ENCODE measurements at regions not wholly inside any gene's neighbourhood (a gene's known extent, or its start where the extent isn't known, plus 50 kb on each side); places are given as distances from the start of the nearest gene placed in this dataset.

GRCh38 chr20:22679197-22679596 lies 94.8 kb upstream of the FOXA2 start:
- Histone ChIP-seq H3K36me3 (ENCODE audit: control insufficient read depth in 1 of 2, insufficient read depth in 2 of 2, low read length in 1 of 2) (no peaks in the 10 kb centered on the region), H3K4me1 (ENCODE audit: control insufficient read depth in 1 of 2, insufficient read depth in 2 of 2, low read length in 2 of 2) (no peaks in the 10 kb centered on the region), H3K27ac (ENCODE audit: low read depth in 1 of 2, low read length in 2 of 2) (no peak overlapping the region), H3K27me3 (ENCODE audit: control insufficient read depth in 1 of 2, insufficient read depth in 2 of 2, low read length in 1 of 2) (peaks cover 0 to 6% of the 10 kb centered on the region in 2 donors), H3K4me3 (ENCODE audit: low read length in 2 of 2) (no peak overlapping the region), H3K9me3 (ENCODE audit: control insufficient read depth, low read length) (peaks cover 4% of the 10 kb centered on the region)
- WGBS, 2 donors = 42 to 58% methylated on average over 4 of the region's 4 CpGs
- ATAC-seq (ENCODE audit: low FRiP score) (no peak), DNase-seq (no peak)
- intact Hi-C loops (cut with DNase I) = no loop called here

GRCh38 chr20:22680031-22680740 lies 95.8 kb upstream of the FOXA2 start:
- Histone ChIP-seq H3K4me1 (ENCODE audit: control insufficient read depth in 1 of 2, insufficient read depth in 2 of 2, low read length in 2 of 2) (no peaks in the 10 kb centered on the region), H3K27me3 (ENCODE audit: control insufficient read depth in 1 of 2, insufficient read depth in 2 of 2, low read length in 1 of 2) (peaks cover 0 to 6% of the 10 kb centered on the region in 2 donors), H3K27ac (ENCODE audit: low read depth in 1 of 2, low read length in 2 of 2) (no peak overlapping the region), H3K4me3 (ENCODE audit: low read length in 2 of 2) (no peak overlapping the region), H3K9me3 (ENCODE audit: control insufficient read depth, low read length) (peaks cover 4% of the 10 kb centered on the region), H3K36me3 (ENCODE audit: control insufficient read depth in 1 of 2, insufficient read depth in 2 of 2, low read length in 1 of 2) (no peaks in the 10 kb centered on the region)
- DNase-seq = no peak
- 58 to 60% methylated on average over 9 of the region's 9 CpGs for WGBS, 2 donors
- no peak for ATAC-seq (ENCODE audit: low FRiP score)
- intact Hi-C loops (cut with DNase I) = no loop called here

- DNase-seq (no peak), ATAC-seq (ENCODE audit: low FRiP score) (no peak)
- WGBS, 2 donors = 72 to 76% methylated on average over 4 of the region's 4 CpGs
- no peak overlapping the region for H3K4me3 ChIP-seq (ENCODE audit: low read length in 2 of 2)
- peaks cover 4% of the 10 kb centered on the region for H3K9me3 ChIP-seq (ENCODE audit: control insufficient read depth, low read length)
- no peaks in the 10 kb centered on the region for H3K4me1 ChIP-seq (ENCODE audit: control insufficient read depth in 1 of 2, insufficient read depth in 2 of 2, low read length in 2 of 2)
- no peaks in the 10 kb centered on the region for H3K36me3 ChIP-seq (ENCODE audit: control insufficient read depth in 1 of 2, insufficient read depth in 2 of 2, low read length in 1 of 2)
- intact Hi-C loops (cut with DNase I) = no loop called here
- no peak overlapping the region for H3K27ac ChIP-seq (ENCODE audit: low read depth in 1 of 2, low read length in 2 of 2)
- H3K27me3 ChIP-seq (ENCODE audit: control insufficient read depth in 1 of 2, insufficient read depth in 2 of 2, low read length in 1 of 2) = peaks cover 0 to 3% of the 10 kb centered on the region in 2 donors
These were observed 97.3 kb upstream of the FOXA2 start for GRCh38 chr20:22681591-22682248.

GRCh38 chr20:22682381-22682780 lies 98.0 kb upstream of the FOXA2 start:
- intact Hi-C loops (cut with DNase I) = no loop called here

GRCh38 chr20:22684072-22684762 lies 99.8 kb upstream of the FOXA2 start:
- ATAC-seq (ENCODE audit: low FRiP score) = peak; percentile 85
- intact Hi-C loops (cut with DNase I) = loop anchor here (1.0 to 2.0 kb wide), 2 partner anchors 343 to 345 kb away; no protein-coding TSS in a partner anchor
- H3K9me3 ChIP-seq (ENCODE audit: control insufficient read depth, low read length) = no peaks in the 10 kb centered on the region
- WGBS, 2 donors = 37 to 40% methylated on average over 12 of the region's 12 CpGs
- no peaks in the 10 kb centered on the region for H3K27me3 ChIP-seq (ENCODE audit: control insufficient read depth in 1 of 2, insufficient read depth in 2 of 2, low read length in 1 of 2)
- no peak overlapping the region for H3K27ac ChIP-seq (ENCODE audit: low read depth in 1 of 2, low read length in 2 of 2)
- peak; percentile 70 to 81 for DNase-seq
- H3K4me3 ChIP-seq (ENCODE audit: low read length in 2 of 2) = no peak overlapping the region
- H3K4me1 ChIP-seq (ENCODE audit: control insufficient read depth in 1 of 2, insufficient read depth in 2 of 2, low read length in 2 of 2) = no peaks in the 10 kb centered on the region
- H3K36me3 ChIP-seq (ENCODE audit: control insufficient read depth in 1 of 2, insufficient read depth in 2 of 2, low read length in 1 of 2) = no peaks in the 10 kb centered on the region

More at GRCh38 chr20:22682381-22682780, 98.0 kb upstream of the FOXA2 start:
- Histone ChIP-seq H3K4me3 (ENCODE audit: low read length in 2 of 2) (no peak overlapping the region), H3K9me3 (ENCODE audit: control insufficient read depth, low read length) (peaks cover 4% of the 10 kb centered on the region), H3K4me1 (ENCODE audit: control insufficient read depth in 1 of 2, insufficient read depth in 2 of 2, low read length in 2 of 2) (no peaks in the 10 kb centered on the region), H3K27ac (ENCODE audit: low read depth in 1 of 2, low read length in 2 of 2) (no peak overlapping the region), H3K27me3 (ENCODE audit: control insufficient read depth in 1 of 2, insufficient read depth in 2 of 2, low read length in 1 of 2) (peaks cover 0 to 3% of the 10 kb centered on the region in 2 donors), H3K36me3 (ENCODE audit: control insufficient read depth in 1 of 2, insufficient read depth in 2 of 2, low read length in 1 of 2) (no peaks in the 10 kb centered on the region)
- WGBS, 2 donors = 65 to 70% methylated on average over 6 of the region's 6 CpGs
- no peak for DNase-seq
- ATAC-seq (ENCODE audit: low FRiP score) = no peak

- Histone ChIP-seq H3K4me1 (ENCODE audit: control insufficient read depth in 1 of 2, insufficient read depth in 2 of 2, low read length in 2 of 2) (no peaks in the 10 kb centered on the region), H3K9me3 (ENCODE audit: control insufficient read depth, low read length) (no peaks in the 10 kb centered on the region), H3K27ac (ENCODE audit: low read depth in 1 of 2, low read length in 2 of 2) (no peak overlapping the region), H3K36me3 (ENCODE audit: control insufficient read depth in 1 of 2, insufficient read depth in 2 of 2, low read length in 1 of 2) (no peaks in the 10 kb centered on the region), H3K27me3 (ENCODE audit: control insufficient read depth in 1 of 2, insufficient read depth in 2 of 2, low read length in 1 of 2) (no peaks in the 10 kb centered on the region), H3K4me3 (ENCODE audit: low read length in 2 of 2) (no peak overlapping the region)
- WGBS, 2 donors = 71 to 74% methylated on average over 7 of the region's 7 CpGs
- intact Hi-C loops (cut with DNase I) = loop anchor here (1.0 to 2.0 kb wide), 2 partner anchors 344 to 346 kb away; no protein-coding TSS in a partner anchor
- ATAC-seq (ENCODE audit: low FRiP score) = no peak
- DNase-seq = no peak
These were observed 100.5 kb upstream of the FOXA2 start for GRCh38 chr20:22684763-22685443.

GRCh38 chr20:22686097-22686496 lies 101.7 kb upstream of the FOXA2 start:
- peak; percentile 74 to 81 for DNase-seq
- intact Hi-C loops (cut with DNase I) = no loop called here
- Histone ChIP-seq H3K36me3 (ENCODE audit: control insufficient read depth in 1 of 2, insufficient read depth in 2 of 2, low read length in 1 of 2) (no peaks in the 10 kb centered on the region), H3K27me3 (ENCODE audit: control insufficient read depth in 1 of 2, insufficient read depth in 2 of 2, low read length in 1 of 2) (no peaks in the 10 kb centered on the region), H3K4me1 (ENCODE audit: control insufficient read depth in 1 of 2, insufficient read depth in 2 of 2, low read length in 2 of 2) (no peaks in the 10 kb centered on the region), H3K9me3 (ENCODE audit: control insufficient read depth, low read length) (no peaks in the 10 kb centered on the region), H3K27ac (ENCODE audit: low read depth in 1 of 2, low read length in 2 of 2) (no peak overlapping the region), H3K4me3 (ENCODE audit: low read length in 2 of 2) (no peak overlapping the region)
- ATAC-seq (ENCODE audit: low FRiP score) = no peak
- 24 to 28% methylated on average over 7 of the region's 7 CpGs for WGBS, 2 donors

GRCh38 chr20:22687676-22688349 lies 103.4 kb upstream of the FOXA2 start:
- 79 to 81% methylated on average over 6 of the region's 6 CpGs for WGBS, 2 donors
- ATAC-seq (ENCODE audit: low FRiP score) = no peak
- intact Hi-C loops (cut with DNase I) = no loop called here
- no peaks in the 10 kb centered on the region for H3K36me3 ChIP-seq (ENCODE audit: control insufficient read depth in 1 of 2, insufficient read depth in 2 of 2, low read length in 1 of 2)
- peaks cover 0 to 2% of the 10 kb centered on the region in 2 donors for H3K4me1 ChIP-seq (ENCODE audit: control insufficient read depth in 1 of 2, insufficient read depth in 2 of 2, low read length in 2 of 2)
- H3K9me3 ChIP-seq (ENCODE audit: control insufficient read depth, low read length) = no peaks in the 10 kb centered on the region
- H3K4me3 ChIP-seq (ENCODE audit: low read length in 2 of 2) = no peak overlapping the region
- no peaks in the 10 kb centered on the region for H3K27me3 ChIP-seq (ENCODE audit: control insufficient read depth in 1 of 2, insufficient read depth in 2 of 2, low read length in 1 of 2)
- H3K27ac ChIP-seq (ENCODE audit: low read depth in 1 of 2, low read length in 2 of 2) = no peak overlapping the region
- DNase-seq = no peak
